NCI-H1930 (cell line): ENCODE measurements at regions not wholly inside any gene's neighbourhood (a gene's known extent, or its start where the extent isn't known, plus 50 kb on each side); places are given as distances from the start of the nearest gene placed in this dataset.
"Not testable (repeated sequence)": the region's sequence is repeated elsewhere in the genome, so short reads cannot be mapped to it uniquely, and the experiment has no call there.

Experiments used
- DNase-seq, 2 experiments: peaks; one replicate each; lab custom pipeline; 2025; lab: John Stamatoyannopoulos, UW

DNA sequence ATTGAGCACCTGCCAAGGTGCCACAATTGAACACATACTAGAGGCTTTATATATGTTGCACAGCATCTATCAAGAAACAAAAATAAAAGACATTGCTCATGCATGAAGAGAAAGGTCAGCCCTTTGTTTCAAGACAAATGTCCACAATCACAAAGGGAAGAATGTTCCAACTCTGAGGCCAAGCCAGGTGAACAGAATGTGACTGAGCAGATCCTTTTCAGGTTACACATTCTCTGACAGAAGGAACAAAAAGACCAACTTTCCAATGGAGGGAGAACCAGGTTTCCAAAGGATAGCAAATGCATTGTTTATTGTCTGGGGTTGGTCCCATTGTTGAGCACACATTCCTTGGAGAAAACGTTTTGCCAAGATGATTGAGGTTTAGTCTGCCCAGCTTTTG lies 50.2 kb upstream of the FAM174B start:
- DNase-seq = no peak

DNA sequence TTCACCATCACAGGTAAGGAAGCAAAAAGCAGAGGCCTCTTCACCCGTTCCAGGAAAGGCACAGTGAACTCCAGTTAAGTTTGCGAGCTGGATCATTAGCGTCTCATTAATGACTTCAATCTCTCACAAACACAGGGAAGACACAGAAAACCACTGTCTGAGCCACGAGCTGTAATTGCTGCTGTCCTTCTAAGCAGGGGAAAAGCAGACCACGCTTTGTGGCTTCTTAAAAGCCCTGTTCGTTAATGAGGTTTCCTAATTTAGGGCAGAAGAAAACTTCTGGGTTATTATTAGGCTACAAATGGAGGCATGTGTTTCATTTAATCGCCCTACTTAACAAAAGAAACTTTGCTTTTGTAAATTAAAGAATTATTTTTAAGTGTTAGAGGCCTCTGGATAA lies 50.6 kb upstream of the FAM174B start:
- DNase-seq = no peak

DNA sequence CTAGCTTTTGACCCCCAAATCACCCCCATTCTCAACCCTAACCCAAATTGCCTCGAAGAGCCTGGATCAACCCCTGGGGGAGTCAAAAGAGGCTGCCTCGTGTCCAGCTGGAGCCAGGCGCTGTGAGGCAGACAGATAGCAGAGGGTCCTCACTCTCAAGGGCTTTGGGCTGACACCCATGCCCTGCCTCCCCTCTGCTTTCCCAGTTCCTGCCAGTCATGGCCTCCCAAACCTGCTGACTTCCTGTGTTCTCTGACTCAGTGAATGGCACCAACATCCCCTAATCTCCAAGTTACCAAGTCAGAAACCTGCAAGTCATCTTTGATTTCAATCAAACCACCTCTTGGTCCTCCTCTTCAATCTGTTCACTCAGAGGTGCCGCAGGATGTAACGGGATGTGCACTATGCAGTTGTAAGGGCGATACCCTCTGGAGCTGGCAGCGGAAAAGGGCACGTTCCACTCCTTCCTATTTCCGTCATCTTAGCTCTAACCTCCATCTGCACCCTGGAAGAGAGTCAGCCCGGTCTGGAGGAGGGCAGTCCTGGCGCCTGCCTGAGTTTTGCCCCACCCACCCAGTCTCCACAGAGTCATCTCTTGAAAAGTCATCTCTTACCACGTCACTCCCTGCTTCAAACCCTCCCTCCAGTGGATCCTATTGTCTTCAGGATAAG lies 52.4 kb upstream of the FAM174B start:
- DNase-seq = no peak

DNA sequence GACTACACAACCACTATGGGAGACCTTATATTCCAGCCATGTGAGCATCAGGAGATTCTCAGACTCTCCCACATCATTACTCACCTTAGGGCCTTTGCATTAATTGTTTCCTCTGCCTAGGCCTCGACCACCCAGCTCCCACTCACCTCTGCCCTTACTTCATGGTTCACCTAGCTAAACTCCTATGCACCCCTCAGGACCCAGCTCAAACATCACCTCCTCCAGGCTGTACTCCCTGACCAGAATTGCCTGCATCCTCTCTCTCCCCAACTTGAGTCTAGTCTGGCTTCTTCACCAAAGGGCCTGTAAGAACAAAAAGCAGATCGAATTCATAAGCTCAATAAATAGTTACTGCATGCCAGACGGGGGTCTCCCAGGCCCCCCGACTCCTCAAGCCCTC lies 53.1 kb upstream of the FAM174B start:
- DNase-seq = no peak

DNA sequence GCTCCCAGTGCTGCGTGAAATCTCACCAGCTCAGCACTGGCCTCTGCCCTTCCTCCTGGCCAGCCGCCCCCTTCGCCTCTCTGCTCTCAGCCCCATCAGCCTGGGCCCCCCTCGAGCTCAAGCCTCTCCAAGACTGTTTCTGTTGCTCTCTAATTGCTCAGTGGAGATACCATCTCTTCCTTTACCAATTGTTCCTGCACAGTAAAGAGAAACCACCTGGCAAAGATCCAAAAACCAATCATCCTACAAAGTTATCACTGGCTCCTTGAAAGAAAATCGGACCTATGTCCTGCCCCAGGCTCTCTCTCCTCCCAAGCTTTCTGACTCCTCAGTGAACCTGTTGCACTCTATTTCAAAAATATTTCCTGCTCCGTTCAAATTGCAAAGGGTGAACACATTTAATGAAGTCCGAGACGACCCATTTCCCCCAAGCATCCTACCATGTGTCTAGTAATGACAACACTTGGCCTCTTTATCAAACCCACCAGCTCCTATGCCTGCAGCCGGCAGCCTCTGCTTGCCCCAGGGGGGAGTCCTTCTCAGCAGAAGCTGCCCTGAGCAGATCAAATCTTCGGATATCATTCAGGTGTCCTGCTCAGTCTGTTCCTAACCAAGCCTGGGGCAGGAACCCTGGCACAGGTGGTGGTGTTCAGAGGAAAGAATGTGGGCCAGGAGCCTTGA lies 53.7 kb upstream of the FAM174B start:
- DNase-seq = no peak

DNA sequence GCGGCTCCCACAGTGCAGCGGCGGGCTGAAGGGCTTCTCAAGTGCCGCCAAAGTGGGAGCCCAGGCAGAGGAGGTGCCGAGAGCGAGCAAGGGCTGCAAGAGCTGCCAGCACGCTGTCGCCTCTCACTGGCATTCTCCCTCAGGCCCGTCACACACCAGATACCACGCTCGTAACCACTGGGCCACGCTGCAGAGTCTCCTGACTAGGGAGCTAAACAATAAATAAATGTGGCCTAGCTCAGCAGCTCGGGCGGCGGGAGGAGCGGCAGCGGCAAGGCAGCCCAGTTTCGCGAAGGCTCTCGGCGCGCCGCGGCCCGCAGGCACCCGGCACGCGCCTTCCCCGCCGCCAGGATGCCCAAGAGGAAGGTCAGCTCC lies 55.9 kb upstream of the FAM174B start:
- no peak for DNase-seq

DNA sequence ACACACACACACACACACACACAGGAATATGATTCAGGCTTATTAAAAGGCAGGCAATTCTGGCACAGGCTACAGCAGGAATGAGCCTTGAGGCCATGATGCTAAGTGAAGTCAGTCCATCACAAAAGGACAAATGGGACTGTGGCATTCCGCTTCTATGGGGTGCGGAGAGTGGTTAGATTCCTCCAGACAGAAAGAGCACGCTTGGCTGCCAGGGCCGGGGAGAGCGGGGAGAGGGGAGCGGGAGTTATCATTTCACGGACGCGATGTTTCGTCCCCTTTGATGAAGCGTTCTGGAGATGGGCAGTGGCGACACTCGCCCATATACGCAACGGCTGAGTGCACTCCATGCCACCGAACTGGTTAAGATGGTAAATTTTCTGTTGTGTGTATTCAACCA lies 58.5 kb upstream of the FAM174B start:
- DNase-seq = no peak

DNA sequence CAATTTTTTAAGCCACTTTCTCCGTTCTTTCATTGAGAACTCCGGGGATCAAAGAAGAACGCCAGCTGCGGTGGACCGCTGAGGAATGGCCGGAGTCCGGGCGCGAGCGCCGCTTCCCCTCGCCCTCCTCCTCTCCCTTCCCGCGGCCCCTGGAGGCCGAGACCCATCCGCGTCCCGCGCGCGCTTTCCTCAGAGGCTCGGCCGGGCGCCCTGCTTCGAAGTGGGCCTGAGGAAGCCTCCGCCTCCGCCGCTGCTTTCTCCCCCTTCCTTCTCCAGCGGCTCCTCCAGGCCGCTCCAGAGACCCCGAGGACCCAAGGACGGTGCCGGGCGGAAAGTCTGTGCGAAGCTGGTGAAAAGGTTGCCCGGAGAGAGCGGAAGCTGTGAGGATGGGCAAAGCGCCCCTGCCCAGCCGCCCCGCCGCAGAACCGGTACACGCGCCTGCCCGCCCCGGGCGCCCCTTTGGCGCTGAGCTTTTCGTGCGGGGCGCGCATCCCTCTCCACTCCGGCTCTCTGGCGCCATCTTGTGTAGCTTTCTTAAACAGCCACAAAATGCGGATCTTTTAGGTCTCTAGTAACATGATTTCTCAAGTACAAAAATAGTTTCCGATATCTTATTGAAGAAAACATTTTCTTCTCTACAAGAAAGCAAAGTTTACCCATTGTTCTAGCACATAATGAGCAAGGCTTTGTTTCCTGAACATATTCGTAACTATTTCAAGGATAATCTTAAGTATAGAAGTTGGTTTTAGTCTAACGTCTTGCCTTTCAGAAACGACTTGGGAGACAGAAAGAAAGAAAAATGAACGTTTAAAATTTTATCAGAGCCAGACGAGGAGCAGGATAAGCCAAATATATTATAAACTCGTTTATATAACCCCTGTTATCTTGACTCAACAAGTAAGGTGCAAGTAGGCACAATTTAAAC lies 59.2 kb upstream of the FAM174B start:
- DNase-seq = peak; percentile 30 to 66

DNA sequence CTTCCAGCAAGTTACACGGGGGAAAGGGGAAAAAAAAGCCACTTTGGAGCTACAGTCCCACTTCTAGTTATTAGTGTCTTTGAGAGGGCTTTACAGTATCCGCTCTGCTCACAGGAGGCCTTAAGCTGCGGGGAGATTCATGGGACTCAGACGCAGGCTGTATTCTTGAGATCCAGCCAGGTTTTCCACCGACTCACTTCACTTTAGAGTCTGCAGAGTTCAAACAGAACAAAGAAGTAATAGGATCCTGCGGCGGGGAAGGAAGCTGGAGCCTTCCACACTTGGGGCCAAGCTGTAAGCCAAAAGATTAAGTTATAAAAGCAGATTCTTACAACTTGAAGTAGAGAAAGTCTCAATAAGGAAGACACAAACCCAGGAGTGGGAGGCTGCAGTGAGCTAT lies 60.2 kb upstream of the FAM174B start:
- DNase-seq = no peak

DNA sequence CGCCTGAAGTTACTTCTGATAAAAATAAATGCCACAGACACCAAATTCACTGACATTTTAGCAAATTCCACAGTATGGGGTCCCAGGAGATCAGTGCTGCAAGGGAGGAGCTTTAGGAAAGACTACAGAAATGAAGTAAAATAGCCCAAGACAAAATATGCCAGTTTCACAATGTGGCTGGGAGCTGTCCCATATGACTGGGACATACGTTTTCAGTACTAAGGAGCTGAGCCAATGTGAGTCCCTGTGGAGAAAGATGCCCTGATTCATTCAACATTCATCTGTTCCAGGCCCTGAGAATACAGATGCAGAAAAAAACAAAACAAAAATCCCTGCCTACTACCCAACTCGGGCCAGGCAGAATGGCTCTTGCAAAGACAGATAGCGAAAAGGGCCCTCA lies 63.4 kb upstream of the FAM174B start:
- no peak for DNase-seq

DNA sequence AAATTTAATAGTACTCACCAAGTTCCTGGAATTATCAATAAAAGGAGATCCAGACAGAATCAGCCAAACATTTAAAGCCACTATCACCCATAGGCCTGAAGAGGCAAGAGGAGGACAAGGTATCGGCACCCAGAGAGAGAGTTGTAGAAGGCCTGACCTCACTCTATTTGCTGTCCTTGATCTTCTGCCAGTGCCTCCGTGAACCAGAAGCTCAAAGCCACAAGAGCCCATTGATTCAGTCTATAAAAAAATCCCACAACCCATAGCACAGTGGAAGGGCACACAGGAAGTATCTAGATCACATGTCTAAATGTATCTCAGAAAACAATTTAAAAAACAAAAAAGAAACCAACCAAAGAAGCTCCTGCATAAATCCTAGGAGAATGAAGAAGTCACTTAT lies 68.6 kb upstream of the FAM174B start:
- DNase-seq = no peak

DNA sequence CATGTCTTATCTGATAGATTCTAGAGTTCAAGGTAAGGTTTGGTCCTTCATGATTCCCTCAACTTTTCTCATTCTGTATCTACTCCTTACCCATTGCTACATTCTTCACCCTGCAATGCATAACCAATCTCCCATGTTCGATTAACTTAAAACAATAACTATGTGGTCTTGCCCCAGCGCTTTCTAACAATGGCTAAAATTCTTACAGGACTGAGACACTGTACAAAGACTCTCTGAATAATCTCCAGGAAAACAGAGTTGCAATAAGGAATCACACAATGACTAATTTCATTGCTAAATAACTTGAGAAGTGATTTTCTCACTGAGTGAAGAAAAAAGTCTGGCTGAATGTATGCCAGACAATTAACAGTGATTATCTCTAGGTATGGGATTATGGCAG lies 69.6 kb upstream of the FAM174B start:
- no peak for DNase-seq

DNA sequence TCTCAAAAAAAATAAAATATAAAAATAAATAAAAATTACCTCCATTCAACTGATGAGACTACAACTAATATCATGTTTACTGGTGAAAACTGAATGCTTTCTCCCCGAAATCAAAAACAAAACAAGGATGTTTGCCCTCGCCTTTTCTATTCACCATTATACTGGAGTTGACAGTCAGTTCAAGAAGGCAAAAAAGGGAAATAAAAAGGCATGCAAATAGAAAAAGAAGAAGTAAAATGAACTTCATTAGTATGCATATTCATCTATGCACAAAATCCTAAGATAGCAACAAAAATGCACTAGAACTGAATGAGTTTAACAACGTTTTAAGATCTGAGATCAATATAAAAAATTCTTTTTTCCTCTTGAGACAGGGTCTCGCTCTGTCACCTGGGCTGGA lies 72.7 kb upstream of the FAM174B start:
- DNase-seq = no peak

DNA sequence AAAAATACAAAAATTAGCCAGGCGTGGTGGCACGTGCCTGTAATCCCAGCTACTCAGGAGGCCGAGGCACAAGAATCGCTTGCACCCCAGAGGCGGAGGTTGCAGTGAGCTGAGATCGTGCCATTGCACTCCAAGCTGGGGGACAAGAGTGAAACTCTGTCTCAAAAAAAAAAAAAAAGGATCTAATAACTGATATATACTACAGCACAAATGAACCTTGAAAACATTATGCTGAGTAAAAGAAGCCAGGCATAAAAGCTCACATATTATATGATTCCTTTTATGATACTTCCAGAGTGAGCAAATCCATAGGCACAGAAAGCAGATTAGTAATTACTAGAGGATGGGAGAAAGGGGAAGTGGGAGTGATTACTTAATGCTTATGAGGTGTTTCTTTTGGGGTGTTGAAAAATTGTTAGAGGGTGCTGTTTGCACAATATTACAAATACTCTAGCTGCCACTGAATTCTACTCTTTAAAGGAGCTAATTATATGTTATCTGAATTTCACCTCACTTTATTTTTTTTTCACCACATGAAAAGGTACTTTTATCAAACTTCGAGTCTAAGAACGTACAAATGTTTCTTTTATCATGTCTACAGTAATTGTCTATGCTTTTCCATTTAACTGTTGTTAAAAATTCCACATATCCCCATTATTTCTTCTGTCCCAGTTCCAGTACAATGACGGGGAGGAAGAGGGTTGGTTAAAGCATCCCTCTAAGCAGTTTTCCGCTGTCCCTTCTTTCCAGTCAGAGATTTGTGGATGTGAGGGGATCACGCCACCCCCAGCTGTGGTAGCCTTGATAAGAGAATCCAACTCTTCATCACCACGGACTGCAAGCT lies 77.7 kb upstream of the FAM174B start:
- DNase-seq = no peak

DNA sequence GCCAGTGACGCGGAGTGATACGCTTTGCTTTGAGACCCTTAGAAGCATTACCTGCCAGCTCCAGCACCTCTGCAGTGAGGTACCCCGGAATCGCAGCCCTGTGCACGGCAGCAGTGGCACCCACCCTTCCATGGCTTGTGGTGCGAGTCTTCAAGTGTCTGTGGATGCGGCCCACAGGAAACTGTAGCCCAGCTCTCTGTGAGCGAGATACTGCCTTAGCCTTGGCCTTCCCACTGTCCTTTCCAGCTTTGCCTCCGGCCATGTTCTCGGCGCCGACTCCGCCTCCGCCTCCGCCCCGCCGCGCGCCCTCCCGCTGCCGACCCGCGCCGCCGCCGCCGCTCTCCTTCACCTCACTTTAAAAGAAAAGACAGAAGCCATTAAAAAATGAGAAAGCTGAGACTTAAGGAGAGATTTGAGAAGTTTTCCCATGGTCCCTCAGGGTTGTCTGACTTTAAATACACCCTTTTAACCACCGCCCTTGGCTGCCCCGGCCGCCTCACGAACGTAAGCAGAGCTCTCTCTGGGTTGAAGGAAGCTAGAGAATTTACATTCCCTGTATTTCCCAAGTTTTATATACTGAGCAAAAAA lies 78.5 kb upstream of the FAM174B start:
- DNase-seq = peak in 1 of 2 experiments; percentile 11

DNA sequence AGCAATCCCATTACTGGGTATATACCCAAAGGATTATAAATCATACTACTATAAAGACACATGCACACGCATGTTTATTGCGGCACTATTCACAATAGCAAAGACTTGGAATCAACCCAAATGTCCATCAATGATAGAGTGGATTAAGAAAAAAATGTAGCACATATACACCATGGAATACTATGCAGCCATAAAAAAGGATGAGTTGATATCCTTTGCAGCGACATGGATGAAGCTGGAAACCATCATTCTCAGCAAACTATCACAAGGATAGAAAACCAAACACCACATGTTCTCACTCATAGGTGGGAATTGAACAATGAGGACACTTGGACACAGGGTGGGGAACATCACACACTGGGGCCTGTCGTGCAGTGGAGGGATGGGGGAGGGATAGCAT lies 83.7 kb upstream of the FAM174B start:
- not testable (repeated sequence) for DNase-seq

DNA sequence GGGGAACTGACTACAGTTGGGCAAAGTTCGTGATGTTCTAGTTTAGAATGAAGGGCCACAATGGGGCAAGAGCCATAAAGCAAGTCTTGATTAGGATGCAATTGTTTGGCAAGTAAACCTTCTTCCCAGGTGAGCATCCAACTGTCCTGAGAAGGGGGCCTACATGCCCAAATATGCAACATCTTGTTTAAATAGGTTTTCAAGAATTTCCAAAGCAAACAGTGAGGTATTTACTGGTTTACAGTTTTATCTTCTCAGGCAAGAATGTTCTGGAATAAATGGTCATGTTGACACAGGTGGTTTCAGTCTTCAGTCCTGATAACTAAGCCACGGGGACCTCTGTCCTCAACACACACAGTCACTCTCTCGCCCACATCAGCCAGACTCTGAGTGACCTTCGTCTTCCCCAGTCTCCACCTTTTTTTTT lies 90.3 kb upstream of the FAM174B start:
- DNase-seq = no peak

DNA sequence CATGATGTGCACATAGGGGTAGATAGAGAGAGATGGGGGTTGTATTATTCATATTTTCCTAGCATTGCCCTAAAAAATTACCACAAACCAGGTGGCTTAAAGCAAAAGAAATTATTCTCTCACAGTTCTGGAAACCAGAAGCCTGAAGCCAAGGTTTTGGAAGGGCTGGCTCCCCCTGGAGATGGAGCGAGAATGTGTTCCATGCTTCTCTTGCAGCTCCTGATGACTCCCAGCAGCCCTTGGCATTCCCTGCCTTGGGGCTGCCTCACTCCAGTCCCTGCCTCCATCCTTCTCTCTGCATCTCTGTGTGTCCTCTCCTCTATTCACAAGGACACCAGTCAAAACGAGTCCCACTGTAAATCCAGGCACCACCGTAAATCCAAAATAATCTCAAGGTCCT lies 91.5 kb upstream of the FAM174B start:
- no peak for DNase-seq

DNA sequence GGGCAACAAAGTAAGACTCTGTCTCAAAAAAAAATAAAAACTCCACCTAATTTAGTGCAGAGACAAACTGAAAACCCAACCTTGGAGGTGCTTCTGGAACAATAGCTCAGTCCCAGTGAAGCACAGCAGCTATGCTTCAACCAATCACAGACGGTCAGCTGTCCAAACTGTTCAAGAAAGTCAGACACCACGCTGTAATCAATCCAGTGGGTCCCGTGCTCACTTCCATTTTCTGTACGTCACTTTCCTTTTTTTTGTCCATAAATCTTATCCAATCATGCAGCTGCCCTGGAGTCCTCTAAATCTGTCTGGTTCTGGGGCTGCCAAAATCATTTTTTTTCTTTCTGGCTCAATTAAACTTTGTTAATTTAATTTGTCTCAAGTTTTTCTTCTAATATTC lies 93.6 kb upstream of the FAM174B start:
- DNase-seq = no peak

DNA sequence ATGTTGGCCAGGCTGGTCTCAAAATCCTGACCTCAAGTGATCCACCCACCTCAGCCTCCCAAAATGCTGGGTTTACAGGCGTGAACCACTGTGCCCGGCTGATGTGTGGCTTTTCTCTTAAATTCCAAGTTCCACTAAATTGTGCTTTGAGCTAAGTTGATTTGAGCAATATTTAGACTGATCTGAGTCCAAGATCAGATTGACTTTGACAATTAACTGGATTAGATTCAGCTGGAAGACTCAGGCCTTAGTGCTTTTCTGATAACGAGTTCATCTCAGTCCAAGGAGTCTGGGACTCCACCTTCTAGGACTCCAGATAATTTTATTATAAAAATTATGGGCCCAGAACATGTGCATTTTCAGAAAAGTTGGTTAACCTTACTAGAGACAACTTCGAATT lies 94.4 kb upstream of the FAM174B start:
- no peak for DNase-seq

DNA sequence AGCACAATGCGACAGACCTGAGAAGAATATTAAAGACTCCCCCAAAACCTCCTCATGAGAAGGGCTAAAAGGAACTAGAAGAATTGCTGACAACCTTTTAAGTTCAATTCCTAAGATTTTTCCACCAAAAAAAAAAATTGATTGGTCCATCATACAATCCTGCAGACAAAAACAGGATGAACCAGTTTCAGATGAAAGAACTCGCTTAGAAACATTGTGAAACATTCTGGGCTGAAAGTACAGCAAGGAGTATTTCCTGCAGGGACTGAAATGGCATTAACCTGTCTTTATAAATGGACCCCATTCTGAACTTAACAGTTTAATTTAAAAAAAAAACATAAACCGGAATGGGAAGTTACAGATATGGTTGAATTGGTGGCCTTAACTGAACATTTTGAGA lies 96.0 kb upstream of the FAM174B start:
- DNase-seq = no peak

DNA sequence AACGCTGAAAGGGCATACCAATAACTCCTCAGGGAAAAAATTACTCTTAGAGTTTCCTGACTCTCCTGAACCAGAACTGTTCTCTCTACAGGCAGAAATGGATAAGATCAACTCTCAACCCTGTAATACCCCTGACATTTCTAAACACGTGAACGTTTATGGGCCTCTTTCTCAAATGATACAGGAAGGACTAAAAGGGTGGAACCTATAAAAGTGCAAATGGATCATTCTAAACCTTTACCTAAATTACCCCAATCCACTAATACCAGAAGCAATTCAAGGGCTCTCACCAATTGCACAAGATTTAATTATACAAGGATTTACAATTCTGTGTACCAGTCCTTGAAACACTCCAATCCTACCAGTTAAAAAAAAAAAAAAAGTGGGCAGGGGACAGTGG lies 98.0 kb upstream of the FAM174B start:
- DNase-seq = no peak
